Stimulated activated CD8-positive, alpha-beta memory T cell treated with anti-CD3 and anti-CD28 coated beads, Interleukin-15, amount 100 ng/mL, for 1 hour (primary cell): ENCODE measurements at regions not wholly inside any gene's neighbourhood (a gene's known extent, or its start where the extent isn't known, plus 50 kb on each side); places are given as distances from the start of the nearest gene placed in this dataset.

ENCODE experiments used
- DNase-seq: peaks from one replicate; pipeline ENCODE4 v3.0.0-alpha.2; 2020; ENCODE audit warnings: low read depth

DNA sequence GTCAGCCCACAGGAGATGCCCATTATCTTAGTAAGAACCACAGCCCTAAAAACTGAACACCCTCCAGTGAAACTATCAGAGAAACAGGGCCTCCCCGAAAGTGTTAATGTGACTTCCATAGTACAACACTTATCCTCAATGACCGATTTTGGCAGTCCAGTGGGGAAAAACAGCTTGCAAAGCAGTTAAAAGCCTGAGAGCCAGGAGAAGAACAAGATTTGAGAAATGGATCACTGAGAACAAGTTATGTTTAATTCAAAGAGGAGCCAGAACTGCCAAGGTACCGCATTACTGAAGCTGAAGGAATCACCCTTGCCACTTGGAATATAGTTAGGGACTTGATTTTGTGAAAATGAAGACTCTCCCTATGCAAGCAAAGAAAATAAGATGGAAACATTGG lies 236.9 kb downstream of the QKI start:
- no peak for DNase-seq

DNA sequence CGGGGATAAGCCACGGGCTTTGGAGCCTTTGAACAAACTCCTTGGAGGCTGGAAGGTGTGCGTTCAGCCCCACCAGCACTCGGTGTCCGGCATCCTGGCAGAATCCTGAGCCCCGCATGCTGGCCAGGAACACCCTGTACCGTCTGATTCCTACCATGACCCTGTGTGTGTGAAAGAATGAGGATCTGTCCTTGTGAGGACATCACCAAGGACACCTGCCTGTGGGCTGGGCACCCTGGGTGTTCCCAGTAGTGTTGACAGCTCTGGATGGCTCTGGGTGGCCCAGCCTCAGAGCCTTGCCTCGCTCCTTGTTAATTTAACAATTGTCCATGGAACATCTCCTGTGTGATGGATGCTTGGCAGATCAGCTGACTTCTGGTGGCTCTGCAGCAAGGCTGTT lies 234.3 kb downstream of the QKI start:
- DNase-seq: no peak

DNA sequence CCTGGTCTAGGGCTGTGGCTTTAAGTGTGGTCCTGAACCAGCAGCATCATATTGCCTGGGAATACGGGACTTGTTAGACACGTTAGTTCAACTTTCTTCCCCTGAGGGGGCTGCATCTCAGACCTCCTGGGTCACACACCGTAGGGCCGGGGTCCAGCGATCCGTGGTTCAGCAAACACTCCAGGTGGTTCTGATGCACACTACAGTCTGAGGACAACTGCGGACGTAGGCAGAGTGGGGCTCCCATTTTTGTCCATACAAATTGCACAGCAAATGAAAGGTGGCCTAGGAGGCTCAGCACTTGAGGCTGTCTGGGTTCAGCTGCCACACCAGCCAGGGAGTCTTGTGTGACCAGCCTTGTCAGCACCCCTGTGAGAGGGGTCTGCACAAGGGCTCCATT lies 233.1 kb downstream of the QKI start:
- no peak for DNase-seq

DNA sequence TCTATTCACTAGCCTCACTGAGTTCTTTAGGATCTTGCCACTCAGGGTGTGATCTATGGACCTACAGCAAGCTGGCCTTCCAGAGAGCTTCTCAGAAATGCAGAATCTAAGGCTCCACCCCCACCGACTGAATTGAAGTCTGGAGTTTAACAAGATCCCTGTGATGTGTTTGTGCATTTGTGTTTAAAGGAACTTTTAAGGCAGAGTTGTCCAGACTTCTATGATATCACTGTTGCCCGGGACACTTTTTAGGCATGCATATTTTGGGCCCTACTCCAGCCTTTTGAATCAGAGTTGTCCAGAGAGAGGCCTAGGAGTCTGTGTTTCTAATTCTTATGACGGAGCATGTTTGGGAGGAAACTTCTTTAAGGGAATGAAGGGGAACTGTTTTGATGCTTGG lies 232.3 kb downstream of the QKI start:
- DNase-seq: no peak

DNA sequence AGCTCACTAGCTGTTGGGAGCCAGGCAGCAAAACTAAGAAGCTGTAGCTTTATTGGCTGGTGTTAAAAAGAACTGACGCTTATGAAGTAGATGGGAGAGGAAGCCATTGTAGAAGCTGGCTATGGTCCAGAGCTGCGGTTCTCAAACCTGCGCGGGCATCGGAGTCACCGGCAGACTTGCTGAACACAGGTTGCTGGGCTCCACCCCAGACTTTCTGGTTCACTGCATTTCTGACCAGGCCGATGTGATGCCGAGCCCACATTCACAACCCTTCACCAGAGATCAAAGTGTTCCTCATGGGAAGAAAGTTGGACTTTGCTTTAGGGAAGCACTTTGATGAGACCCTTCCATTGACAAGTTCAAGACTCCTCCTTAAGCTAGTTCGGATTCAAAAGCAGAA lies 231.6 kb downstream of the QKI start:
- DNase-seq: no peak

DNA sequence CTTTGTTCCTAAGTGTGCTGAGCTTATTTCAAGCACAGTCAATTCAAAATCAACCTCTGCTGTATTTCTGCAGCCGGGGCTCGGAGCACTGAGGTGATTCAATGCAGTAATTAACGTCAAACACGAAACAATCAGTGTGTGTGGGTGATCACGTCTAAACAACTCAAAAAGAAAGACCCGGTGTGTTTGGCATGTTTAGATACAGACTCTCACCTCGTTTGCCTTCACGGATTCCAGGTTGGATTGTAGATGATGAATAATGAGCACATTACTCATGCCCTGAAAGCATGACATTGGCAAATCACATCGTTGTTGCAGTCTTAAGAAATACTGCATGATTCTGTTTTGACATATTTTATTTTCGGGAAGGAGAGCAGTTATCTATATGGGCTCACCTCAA lies 231.0 kb downstream of the QKI start:
- no peak for DNase-seq

DNA sequence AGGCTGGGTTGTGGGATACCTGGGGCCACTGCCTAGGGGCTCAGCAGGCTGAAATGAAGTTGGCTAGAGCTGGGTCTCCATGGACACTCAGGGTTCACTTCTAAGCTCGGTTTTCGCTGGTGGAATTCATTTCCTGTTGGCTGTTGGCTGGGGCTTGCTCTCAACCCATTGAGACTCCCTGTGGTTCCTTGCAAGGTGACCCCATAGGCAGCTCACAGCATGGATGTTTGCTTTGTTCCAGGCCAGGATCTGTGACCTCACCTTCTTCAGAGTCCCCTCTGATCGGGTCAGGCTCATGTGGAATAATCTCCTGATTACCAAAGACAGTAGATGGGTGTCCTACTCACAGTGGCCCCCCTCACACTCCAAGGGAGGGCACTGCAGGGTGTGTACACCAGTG lies 229.3 kb downstream of the QKI start:
- DNase-seq: no peak

DNA sequence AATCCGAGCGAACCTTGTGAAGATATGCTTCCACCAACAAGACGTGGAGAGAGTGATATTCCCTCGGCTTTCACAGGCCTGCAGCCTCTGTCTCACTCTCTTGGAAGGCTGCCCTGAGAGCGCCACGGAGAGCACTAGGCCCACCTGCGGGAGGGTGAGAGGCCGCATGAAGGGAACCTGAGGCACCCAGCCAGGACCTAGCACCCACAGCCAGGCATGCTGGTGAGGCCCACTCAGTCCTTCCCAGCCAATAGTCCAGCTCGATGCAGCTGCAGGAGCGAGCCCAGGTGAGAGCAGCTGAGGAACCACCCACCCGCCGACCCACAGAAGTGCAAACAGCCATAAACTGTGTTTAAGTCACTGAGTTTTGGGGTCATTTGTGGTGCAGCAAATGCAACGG lies 227.2 kb downstream of the QKI start:
- DNase-seq: no peak

DNA sequence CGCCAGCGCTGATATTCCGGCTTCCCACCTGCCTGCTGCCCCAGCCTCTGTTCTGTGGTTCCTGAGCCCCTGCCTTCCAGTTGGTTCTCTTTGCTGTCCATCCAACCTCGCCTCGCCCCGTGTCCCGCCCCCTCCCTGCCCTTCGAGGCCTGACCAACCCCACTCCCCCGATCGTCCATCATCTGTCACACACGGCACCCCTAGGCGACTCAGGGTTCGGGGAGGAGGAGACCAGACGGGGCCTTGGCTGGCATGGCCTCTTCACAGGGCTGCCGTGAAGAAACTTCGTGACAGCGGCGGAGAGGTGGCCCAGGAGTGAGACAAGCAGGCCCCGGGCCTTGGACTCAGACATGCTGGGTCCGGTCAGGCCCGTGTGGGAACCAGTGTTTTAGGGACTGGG lies 226.1 kb downstream of the QKI start:
- no peak for DNase-seq

DNA sequence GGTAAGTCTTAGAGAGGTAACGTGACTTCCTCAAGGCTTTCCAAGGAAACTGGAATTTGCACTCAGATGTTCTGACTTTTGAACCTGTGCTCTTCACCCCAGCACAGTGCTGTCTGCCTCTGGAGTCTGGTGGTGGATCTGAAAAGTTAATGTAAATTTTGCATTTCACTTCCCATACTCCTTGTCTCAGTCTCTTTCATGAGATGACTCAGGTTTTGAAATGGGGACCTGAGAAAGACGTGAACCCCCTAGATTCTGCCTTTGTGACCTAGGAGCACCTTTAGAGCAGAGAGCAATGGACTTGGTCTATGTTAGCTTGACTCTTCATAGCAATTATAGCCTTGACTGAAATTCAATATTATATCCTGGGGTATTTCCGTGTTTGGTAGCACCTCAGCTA lies 223.0 kb downstream of the QKI start:
- no peak for DNase-seq

DNA sequence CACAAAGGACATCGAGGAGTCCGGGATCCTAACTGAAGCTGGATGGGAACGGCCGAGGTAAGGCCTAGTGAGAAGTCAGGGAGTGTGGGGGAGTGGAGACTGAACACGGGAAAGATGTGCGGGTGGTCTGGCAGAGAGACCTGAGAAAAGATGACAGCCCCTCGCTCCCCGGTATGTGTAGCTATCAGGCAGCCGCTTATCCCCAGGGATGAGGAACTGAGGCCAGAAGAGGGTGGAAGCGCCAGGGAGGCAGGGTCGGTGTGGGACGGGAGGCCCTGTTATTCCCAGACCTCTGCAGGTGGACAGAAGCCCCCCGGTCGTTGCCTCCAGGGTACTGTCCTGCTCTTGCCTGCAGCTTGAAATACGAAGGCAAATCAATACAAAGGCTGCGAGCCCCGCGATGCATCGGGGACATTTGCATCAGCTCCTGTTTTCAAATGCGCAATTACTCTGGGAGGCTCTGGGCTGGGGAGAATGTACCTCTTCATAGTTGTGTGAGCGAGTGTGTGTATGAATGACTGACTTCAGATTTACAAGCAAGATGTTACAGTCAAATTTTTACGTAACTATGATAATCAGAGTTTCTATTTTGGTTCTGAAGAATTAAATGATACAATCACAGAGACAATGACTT lies 221.3 kb downstream of the QKI start:
- no peak for DNase-seq

DNA sequence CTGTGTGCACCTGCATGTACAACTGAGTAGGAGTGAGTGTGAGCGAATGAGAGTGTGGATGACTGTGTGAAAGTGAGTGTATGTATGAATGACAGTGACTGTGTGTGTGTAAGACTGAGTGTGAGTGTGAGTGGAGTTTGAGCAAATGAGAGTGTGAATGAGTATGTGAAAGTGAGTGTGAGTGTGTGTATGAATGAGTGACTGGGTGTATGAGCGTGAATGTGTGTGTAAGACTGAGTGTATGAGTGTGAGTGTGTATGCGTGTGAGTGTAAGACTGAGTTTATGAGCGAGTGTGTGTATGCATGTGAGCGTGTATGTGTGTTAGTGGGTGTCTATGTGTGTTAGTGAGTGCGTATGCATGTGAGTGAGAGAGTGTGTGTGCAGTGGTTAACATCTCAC lies 220.8 kb downstream of the QKI start:
- DNase-seq: no peak

DNA sequence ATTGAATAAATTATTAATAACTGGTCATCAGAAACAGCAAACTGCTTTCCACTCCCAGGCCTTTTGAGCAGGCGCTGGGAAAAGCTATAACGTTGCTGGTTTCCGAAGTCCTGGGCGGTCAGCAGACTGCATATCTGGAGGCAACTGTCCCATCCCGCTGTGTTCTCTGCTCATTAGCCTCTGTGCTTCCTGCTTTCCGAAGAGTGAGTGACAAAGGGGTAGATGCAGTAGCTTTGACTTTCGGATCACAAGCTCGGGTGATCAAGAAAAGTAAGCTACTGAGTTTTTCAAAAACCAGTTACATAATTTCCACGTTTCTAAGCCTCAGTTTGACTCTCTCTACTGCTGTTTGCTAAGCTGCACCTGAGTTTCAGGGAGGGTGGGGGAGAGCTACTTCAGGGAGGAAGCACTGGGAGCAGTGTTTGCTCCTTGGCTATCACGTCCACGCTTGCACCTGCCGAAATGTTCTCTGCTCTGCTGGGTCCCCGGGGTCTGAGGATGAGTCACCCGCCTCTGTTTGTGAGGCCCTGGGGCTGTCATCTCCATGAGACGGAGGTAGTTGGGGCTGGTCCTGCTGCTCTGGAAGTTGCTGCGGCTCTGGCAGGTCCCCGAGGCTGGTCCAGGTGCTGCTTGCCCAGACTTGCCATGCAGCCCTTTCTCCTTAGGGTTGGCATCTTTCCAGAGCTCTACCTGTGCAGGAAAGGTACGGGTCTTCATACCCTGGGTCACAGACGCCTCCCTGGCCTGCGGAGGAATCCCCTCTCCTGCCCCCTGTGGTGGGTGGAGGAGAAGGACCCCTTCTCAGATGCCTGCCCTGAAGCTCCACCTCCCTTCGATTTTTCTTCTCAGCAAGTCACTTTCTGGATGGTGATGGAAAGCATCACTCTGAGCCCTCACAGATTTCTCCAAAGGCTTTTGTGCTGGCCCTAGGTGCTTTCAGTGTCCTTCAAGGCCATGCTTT lies 220.0 kb downstream of the QKI start:
- DNase-seq: no peak

DNA sequence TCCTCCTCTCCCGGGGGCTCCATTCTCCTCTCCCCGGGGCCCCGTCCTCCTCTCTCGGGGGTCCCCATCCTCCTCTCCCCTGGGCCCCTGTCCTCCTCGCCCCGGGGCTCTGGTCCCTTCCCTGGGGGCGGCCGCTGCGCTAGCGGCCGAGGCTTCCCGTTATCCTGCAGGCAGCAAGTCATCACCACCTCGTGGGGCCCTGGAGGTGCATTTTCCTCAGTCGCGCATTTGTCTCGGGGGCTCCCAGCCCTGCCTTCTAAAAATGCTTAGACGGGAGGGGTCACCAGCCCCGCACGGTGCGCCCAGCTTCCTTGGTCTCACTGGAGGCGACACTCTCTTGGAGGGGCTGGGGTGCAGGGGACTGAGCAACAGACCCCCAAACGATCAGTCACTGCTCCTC lies 216.5 kb downstream of the QKI start:
- DNase-seq: no peak

DNA sequence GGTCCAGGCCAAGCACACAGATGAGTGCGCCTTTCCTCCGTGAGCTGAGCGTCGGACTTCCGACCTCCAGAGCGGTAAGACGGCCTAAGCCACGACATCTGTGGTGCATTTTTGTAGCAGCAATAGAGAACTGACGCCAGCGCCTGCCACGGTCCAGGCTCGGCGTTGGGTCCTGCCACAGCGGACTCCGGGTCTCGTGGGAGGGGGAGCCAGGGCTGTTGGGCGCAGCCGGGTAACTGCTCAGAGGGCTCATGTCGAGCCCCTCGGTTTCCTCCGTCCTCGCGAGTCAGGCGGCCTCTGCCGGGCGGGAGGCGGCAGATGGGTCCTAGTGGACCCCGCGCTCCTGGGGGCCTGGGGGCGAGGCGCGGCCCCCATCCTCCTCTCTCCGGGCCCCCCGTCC lies 216.1 kb downstream of the QKI start:
- no peak for DNase-seq

DNA sequence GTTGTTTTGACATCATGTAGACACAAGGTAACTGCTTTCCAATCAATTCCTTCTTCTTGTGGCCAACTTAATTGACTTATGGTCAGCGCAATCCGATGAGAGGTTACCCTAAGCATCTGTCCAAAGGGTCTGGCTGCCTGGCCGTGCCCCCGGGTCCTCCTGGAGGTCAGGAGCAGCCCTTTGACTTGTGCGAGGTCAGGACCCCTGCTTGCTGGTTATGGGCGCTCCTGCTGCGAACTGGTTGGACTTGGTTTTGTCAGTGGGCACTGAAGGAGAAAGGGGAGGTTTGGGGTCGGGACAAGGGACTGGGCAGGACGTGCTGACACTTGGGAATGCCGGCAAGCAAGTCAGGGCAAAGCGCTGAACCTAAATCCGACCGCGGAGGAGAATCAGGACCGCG lies 215.6 kb downstream of the QKI start:
- no peak for DNase-seq
